Lower leg skin (tissue), 4 donors: ENCODE measurements at regions not wholly inside any gene's neighbourhood (a gene's known extent, or its start where the extent isn't known, plus 50 kb on each side); places are given as distances from the start of the nearest gene placed in this dataset.

ENCODE experiments used
- DNase-seq, 2 donors: peaks; one replicate each; pipeline ENCODE4 v3.0.0-alpha.2; 2019; ENCODE audit warnings: low spot score in 2 of 2
- H3K4me3 ChIP-seq: fragments of 200-600 bp; sonication (generic); 2 replicates; pipeline ENCODE4 v1.5.1; 2017; ENCODE audit warnings: mild to moderate bottlenecking, low read depth; ENCODE audit not compliant: poor library complexity, severe bottlenecking
- POLR2A ChIP-seq, 2 donors: fragments of 450-650 bp; IDR thresholded peaks; one replicate each; pipeline ENCODE4 v1.6.1; 2016 to 2017; ENCODE audit warnings: antibody characterized with exemption in 2 of 2, mild to moderate bottlenecking in 1 of 2, moderate library complexity in 1 of 2
- WGBS, 2 donors: methylation state at CpG; one replicate each; pipeline ENCODE4 v1.1.5; 2018; 5-methylcytosine and 5-hydroxymethylcytosine counted together
- intact Hi-C: fragments of 100-400 bp; cut with DNase I; formaldehyde crosslinking; loops from one replicate; pipeline ENCODE4 v1.15.0; 2023; ENCODE audit warnings: low total_unique reads
- TF ChIP-seq, protein P1 (sequence below), 3 donors: fragments of 450-650 bp; IDR thresholded peaks; one replicate each; pipeline ENCODE4 v1.5.1; 2016; ENCODE audit warnings: antibody characterized with exemption in 3 of 3, mild to moderate bottlenecking in 3 of 3, moderate library complexity in 2 of 3

GRCh38 chr9:1320607-1321195 is 270.5 kb downstream of the DMRT2 start:
- intact Hi-C loops = no loop called here
- no peak for DNase-seq
- H3K4me3 ChIP-seq = no peak overlapping the region
- TF ChIP-seq, protein P1, sequence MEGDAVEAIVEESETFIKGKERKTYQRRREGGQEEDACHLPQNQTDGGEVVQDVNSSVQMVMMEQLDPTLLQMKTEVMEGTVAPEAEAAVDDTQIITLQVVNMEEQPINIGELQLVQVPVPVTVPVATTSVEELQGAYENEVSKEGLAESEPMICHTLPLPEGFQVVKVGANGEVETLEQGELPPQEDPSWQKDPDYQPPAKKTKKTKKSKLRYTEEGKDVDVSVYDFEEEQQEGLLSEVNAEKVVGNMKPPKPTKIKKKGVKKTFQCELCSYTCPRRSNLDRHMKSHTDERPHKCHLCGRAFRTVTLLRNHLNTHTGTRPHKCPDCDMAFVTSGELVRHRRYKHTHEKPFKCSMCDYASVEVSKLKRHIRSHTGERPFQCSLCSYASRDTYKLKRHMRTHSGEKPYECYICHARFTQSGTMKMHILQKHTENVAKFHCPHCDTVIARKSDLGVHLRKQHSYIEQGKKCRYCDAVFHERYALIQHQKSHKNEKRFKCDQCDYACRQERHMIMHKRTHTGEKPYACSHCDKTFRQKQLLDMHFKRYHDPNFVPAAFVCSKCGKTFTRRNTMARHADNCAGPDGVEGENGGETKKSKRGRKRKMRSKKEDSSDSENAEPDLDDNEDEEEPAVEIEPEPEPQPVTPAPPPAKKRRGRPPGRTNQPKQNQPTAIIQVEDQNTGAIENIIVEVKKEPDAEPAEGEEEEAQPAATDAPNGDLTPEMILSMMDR (IDR thresholded peaks at IDR 0.05) = no peak
- TF ChIP-seq POLR2A (IDR thresholded peaks at IDR 0.05) = no peak
- WGBS, 2 donors = 54 to 59% methylated on average over 7 of the region's 7 CpGs

DNA sequence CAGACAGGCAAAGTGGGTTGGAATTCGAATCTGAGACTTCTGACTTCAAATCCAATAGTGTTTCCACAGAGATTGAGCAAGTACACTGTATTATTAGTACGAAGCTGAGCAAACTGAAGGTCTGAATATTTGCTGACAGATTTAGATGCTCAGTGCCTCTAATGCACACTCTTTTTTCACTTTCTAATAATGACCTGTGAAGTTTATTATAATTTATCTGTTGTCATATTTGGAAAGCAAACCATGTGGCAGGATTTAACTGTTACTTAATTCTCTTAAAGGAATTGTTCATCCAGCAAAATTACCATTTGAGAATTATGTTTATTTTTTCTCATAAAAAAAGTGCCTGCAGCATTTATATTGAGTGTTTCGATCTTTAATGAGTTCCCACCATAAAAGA is 277.3 kb downstream of the DMRT2 start:
- WGBS, 2 donors = 49 to 56% methylated on average over 3 of the region's 3 CpGs
- H3K4me3 ChIP-seq = no peak overlapping the region

GRCh38 chr9:1328341-1328740 is 278.2 kb downstream of the DMRT2 start:
- DNase-seq = no peak
- H3K4me3 ChIP-seq = no peak overlapping the region
- intact Hi-C loops = no loop called here
- 81 to 86% methylated on average over 4 of the region's 4 CpGs for WGBS, 2 donors
- no peak for TF ChIP-seq POLR2A (IDR thresholded peaks at IDR 0.05)
- TF ChIP-seq, protein P1 (IDR thresholded peaks at IDR 0.05) = no peak

More for the DNA sequence above, 277.3 kb downstream of the DMRT2 start:
- intact Hi-C loops = no loop called here
- TF ChIP-seq POLR2A (IDR thresholded peaks at IDR 0.05) = no peak
- TF ChIP-seq, protein P1 (IDR thresholded peaks at IDR 0.05) = no peak
- no peak for DNase-seq

DNA sequence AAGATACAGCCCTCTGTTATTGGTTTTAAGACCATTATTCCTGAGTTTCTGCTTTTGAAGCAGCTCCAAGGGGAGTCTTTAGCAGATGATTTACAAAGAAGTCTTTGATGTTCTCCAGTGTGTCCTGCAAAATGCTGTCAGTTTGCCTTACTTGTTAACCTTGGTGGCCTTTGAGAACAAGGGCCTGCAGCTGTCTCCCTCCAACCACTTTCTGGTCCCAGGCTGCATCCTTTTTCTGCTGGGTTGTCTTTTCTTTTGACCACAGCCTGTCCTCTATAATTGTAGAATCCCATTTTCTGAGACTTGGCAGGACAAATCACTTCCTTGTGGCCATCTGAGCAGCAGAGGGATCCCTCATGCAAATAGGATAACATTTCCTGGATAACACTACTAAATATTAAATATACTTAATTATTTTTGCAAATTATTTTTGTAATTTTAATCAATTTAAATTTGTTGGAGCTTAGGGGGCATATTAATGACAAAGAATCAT is 281.4 kb downstream of the DMRT2 start:
- intact Hi-C loops = no loop called here
- no peak overlapping the region for H3K4me3 ChIP-seq
- TF ChIP-seq POLR2A (IDR thresholded peaks at IDR 0.05) = no peak
- TF ChIP-seq, protein P1 (IDR thresholded peaks at IDR 0.05) = no peak
- DNase-seq = no peak

DNA sequence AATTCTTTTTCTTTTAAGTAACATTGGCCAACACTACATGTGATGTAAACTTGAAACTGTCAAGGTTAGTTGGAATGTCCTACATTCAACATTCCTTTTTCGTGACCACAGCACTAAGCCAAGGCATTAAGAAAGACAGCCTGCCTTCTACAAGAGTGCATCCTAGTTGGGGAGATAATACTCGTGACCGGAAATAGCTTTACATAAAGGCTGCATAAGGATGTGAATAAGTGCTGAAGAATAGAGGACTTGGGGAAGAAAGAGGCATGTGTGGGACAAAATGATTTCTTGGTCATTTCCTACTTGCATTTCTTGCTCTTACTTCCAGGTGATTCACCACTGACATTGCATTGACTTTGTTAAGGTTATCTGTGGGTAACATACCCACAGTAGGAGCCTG is 282.0 kb downstream of the DMRT2 start:
- DNase-seq = no peak
- intact Hi-C loops = no loop called here
- H3K4me3 ChIP-seq = no peak overlapping the region
- WGBS, 2 donors = 55 to 71% methylated on average over 3 of the region's 3 CpGs
- TF ChIP-seq POLR2A (IDR thresholded peaks at IDR 0.05) = no peak
- TF ChIP-seq, protein P1 (IDR thresholded peaks at IDR 0.05) = no peak

GRCh38 chr9:1335174-1335573 is 285.0 kb downstream of the DMRT2 start:
- H3K4me3 ChIP-seq = no peak overlapping the region
- no peak for DNase-seq
- intact Hi-C loops = no loop called here
- TF ChIP-seq, protein P1 (IDR thresholded peaks at IDR 0.05) = no peak
- no peak for TF ChIP-seq POLR2A (IDR thresholded peaks at IDR 0.05)
- 84 to 89% methylated on average over 4 of the region's 4 CpGs for WGBS, 2 donors
